C4-2B (cell line): ENCODE measurements at regions not wholly inside any gene's neighbourhood (a gene's known extent, or its start where the extent isn't known, plus 50 kb on each side); places are given as distances from the start of the nearest gene placed in this dataset.

Source experiments
- H3K27ac ChIP-seq: fragments of 450-650 bp; 2 replicates; pipeline ENCODE4 v1.5.1; 2017
- ZFX ChIP-seq: fragments of 450-650 bp; IDR thresholded peaks from 2 replicates; pipeline ENCODE4 v1.6.1; 2017
- TF ChIP-seq, protein P1 (sequence below): fragments of 450-650 bp; conservative IDR thresholded peaks from 2 replicates; pipeline ENCODE4 v1.5.1; 2017; ENCODE audit warnings: mild to moderate bottlenecking

DNA sequence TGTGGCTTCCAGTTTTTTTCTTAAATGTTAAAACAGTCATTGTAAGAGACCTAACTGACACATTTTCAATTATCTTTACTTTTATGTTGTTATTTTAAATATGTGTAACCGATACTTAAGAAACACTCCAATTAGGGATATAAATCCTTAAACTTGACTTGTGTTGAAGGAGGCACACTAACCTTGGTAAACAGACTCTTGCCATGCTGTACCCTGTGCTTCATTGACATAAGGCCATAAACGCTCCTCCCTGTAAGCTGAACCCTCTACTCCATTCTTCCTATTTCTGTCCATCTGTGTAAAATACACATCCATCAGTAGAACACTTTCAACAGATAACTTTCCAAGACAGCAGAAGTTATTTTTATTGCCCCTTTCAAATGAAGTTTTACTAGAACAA lies 780.5 kb upstream of the FAM98A start:
- no peak overlapping the region for H3K27ac ChIP-seq
- TF ChIP-seq ZFX, result no peak
- TF ChIP-seq, protein P1, sequence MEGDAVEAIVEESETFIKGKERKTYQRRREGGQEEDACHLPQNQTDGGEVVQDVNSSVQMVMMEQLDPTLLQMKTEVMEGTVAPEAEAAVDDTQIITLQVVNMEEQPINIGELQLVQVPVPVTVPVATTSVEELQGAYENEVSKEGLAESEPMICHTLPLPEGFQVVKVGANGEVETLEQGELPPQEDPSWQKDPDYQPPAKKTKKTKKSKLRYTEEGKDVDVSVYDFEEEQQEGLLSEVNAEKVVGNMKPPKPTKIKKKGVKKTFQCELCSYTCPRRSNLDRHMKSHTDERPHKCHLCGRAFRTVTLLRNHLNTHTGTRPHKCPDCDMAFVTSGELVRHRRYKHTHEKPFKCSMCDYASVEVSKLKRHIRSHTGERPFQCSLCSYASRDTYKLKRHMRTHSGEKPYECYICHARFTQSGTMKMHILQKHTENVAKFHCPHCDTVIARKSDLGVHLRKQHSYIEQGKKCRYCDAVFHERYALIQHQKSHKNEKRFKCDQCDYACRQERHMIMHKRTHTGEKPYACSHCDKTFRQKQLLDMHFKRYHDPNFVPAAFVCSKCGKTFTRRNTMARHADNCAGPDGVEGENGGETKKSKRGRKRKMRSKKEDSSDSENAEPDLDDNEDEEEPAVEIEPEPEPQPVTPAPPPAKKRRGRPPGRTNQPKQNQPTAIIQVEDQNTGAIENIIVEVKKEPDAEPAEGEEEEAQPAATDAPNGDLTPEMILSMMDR, result no peak

DNA sequence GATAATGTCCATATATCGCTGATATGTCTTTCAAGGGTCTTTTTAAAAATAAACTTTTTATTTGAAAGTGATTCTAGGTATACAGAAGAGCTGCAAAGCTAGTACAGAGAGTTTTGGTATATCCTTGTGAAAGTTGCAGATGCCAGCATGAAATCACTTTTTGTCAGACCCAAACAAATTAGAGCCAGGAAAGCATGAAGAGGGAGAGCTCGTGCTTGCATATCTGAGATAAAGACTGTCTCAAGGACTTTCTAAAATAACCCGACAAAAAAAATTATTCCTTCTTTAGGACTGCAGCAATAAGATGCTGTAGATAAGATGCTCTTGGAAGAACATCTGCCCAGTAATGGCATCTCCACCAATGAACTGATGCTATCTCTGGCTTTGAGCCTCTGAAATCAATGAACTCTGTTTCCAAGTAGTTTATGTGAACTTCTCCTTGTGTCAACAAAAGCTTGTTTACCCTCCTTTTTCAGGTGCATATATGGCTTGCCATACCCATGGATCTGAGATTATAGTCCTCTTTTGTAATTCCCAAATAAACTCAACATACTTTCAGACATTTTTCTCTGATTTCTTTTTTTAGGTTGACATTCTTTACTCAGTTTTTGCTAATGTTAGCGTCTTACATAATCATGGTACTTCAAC lies 774.6 kb upstream of the FAM98A start:
- TF ChIP-seq ZFX, result no peak
- TF ChIP-seq, protein P1, result no peak
- H3K27ac ChIP-seq, result no peak overlapping the region

DNA sequence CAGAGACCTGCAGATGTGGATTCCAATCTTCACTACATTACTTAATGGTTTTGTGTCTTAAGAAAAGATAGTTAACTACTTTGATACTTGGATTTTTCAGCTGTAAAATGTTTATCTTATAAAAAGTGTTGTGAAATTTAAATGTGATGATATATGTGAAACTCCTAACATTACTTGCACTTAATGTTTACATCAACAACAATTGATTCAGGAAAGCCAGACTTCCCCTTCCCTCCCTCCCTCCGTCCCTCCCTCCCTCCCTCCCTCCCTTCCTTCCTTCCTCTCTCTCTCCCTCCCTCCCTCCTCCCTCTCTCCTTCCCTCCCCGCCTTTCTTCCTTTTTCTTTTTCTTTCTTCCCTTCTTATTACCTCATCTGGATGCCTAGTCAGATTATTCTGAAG lies 773.9 kb upstream of the FAM98A start:
- H3K27ac ChIP-seq, result no peak overlapping the region
- TF ChIP-seq ZFX, result no peak
- TF ChIP-seq, protein P1, result no peak

DNA sequence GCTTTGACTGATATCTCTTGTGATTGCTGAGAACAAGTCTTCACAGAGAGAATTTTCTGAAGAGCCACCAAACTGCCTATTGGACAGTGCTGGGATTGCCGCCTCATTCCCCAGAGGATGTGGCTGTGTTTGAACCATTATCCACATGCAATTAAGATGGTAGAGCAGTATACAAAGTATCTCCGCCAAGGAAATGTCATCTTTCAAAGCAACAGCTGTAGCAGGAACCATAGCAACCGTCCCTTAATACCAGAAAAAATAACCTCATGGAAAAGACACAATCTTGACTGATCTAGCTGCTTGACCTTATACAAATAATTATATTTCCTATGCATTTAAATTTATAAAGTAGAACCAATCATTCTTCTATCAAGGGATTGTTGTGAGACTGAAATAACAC lies 772.6 kb upstream of the FAM98A start:
- TF ChIP-seq, protein P1, result no peak
- no peak for TF ChIP-seq ZFX
- no peak overlapping the region for H3K27ac ChIP-seq

DNA sequence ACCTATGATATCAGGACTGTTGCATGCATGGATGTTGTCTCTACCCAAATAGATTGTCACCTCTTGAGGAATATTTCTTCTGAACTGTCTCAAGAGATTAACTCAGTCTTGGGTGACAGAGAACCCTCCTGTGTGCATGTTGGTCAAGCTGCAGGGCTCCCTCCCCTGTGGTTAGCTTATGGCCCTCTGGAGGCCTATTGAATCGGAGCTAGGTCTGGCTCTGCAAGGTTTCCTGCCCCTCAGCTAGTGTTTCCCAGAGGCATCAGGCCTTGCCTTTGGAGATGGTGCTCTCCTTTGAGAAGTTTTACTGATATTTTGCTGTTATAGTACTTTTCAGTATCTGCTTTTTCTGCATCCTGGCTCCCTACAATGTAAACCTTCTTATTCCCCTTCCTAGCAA lies 769.2 kb upstream of the FAM98A start:
- TF ChIP-seq ZFX, result no peak
- TF ChIP-seq, protein P1, result no peak
- H3K27ac ChIP-seq, result no peak overlapping the region

DNA sequence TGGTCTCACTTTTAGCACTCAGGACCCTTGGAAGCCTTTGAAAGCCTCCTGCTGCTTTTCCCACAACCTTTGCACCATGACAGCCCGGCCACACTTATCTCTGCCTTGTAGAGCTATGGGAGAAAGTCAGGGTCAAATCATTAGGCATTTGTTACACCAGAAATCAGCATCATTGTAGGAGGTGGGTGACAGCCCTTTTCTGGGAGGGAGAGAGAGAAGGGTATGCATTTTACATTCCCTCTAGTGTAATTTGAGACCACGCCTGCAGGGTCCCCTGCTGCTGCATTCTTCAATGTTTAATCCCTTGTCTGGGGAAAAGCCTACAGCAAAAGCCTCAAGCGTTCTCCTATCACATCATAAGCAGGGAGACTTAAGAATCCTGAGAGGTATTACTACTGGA lies 766.8 kb upstream of the FAM98A start:
- H3K27ac ChIP-seq, result no peak overlapping the region
- TF ChIP-seq, protein P1, result no peak
- no peak for TF ChIP-seq ZFX

DNA sequence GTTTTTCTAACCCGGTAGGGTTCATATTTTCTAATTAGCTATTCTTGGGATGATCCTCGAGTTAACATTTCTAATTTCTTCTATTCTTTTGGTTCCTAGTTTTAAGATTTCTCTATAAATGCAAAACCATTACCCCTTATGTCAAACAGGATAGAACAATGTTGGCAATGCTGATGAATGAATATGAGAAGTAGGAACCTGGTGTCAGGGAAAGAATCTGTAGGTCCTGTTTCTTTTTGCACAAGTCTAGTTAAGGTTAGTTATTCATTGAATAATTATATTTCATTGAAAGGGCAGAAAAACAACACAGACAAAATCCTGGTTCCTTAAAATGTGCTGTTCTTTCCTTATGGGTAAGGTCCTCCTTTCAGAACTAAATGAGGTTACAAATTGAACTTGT lies 766.4 kb upstream of the FAM98A start:
- no peak overlapping the region for H3K27ac ChIP-seq
- no peak for TF ChIP-seq ZFX
- TF ChIP-seq, protein P1, result no peak
